ENCODE measurements at regions not wholly inside any gene's neighbourhood (a gene's known extent, or its start where the extent isn't known, plus 50 kb on each side); places are given as distances from the start of the nearest gene placed in this dataset.
"Not testable (repeated sequence)": the region's sequence is repeated elsewhere in the genome, so short reads cannot be mapped to it uniquely, and the experiment has no call there.

DNA sequence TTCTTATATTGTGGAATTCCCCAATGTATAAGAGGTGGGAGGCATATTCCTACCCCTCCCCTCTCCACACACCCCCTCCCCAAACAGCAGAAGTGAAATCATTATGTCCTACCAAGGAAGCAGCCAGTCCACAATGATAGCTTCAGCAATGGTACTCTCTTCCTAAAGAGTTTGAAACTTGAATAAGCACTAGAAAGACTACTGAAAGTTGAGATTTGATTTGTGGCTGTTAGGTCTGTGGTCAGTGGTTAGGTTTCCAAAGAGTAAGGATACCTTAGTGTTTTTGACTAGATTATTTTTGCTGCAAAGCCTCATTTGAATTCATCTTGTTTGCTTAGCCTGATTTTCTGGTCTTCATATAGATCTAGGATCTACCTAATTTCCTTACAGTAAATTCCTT, 242.2 kb downstream of the DKK2 start:
- Histone ChIP-seq H2AFZ (ENCODE audit: insufficient read depth, low read depth, low read length, poor library complexity, severe bottlenecking) (no peak overlapping the region), H3K36me3 (replicated peaks in 1 of 2; ENCODE audit: control extremely low read depth in 1 of 2, control insufficient read depth in 1 of 2, extremely low read depth in 1 of 2, insufficient read depth in 2 of 2, low read length in 1 of 2) (no peaks in the 10 kb centered on the region), H3K9ac (ENCODE audit: low read length) (no peak overlapping the region), H4K20me1 (ENCODE audit: control insufficient read depth, insufficient read depth, low read length, poor library complexity, severe bottlenecking) (no peaks in the 10 kb centered on the region), H3K4me3 (ENCODE audit: control extremely low read depth in 1 of 5, extremely low read depth in 1 of 5, insufficient read depth in 1 of 5, low read depth in 2 of 5, low read length in 4 of 5) (no peak overlapping the region), H3K4me1 (ENCODE audit: control insufficient read depth in 2 of 2, insufficient read depth in 2 of 2, low read length in 2 of 2) (no peaks in the 10 kb centered on the region), H3K27ac (ENCODE audit: low read length in 2 of 2) (no peak overlapping the region), H3K79me2 (ENCODE audit: control insufficient read depth, insufficient read depth, low read length) (no peaks in the 10 kb centered on the region), H3K4me2 (replicated peaks; ENCODE audit: low read depth, low read length, poor library complexity, severe bottlenecking) (no peak overlapping the region), H3K9me3 (ENCODE audit: control extremely low read depth in 1 of 3, control insufficient read depth in 2 of 3, insufficient read depth in 1 of 3, low read length in 2 of 3) (no peaks in the 10 kb centered on the region), H3K27me3 (replicated peaks in 1 of 4; ENCODE audit: control extremely low read depth in 1 of 4, control insufficient read depth in 3 of 4, insufficient read depth in 4 of 4, low read length in 3 of 4) (no peaks in the 10 kb centered on the region)
- Mint-ChIP-seq H3K9me3 (ENCODE audit: insufficient read depth) (no peaks in the 10 kb centered on the region), H3K27ac (no peak overlapping the region), H3K4me3 (no peak overlapping the region), H3K27me3 (no peaks in the 10 kb centered on the region), H3K4me1 (no peaks in the 10 kb centered on the region)
- DNase-seq: no peak
- no peak for ATAC-seq (ENCODE audit: low read depth)
- POLR2A ChIA-PET: no interaction called here
- intact Hi-C loops (cut with micrococcal nuclease): no loop called here
- CTCF ChIA-PET: no interaction called here
- TF ChIP-seq, protein P1, sequence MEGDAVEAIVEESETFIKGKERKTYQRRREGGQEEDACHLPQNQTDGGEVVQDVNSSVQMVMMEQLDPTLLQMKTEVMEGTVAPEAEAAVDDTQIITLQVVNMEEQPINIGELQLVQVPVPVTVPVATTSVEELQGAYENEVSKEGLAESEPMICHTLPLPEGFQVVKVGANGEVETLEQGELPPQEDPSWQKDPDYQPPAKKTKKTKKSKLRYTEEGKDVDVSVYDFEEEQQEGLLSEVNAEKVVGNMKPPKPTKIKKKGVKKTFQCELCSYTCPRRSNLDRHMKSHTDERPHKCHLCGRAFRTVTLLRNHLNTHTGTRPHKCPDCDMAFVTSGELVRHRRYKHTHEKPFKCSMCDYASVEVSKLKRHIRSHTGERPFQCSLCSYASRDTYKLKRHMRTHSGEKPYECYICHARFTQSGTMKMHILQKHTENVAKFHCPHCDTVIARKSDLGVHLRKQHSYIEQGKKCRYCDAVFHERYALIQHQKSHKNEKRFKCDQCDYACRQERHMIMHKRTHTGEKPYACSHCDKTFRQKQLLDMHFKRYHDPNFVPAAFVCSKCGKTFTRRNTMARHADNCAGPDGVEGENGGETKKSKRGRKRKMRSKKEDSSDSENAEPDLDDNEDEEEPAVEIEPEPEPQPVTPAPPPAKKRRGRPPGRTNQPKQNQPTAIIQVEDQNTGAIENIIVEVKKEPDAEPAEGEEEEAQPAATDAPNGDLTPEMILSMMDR (IDR thresholded peaks at IDR 0.05): no peak
- no peak for TF ChIP-seq EZH2 (IDR thresholded peaks at IDR 0.05; ENCODE audit: borderline replicate concordance, insufficient read depth, low read depth, low read length, poor library complexity, severe bottlenecking)

DNA sequence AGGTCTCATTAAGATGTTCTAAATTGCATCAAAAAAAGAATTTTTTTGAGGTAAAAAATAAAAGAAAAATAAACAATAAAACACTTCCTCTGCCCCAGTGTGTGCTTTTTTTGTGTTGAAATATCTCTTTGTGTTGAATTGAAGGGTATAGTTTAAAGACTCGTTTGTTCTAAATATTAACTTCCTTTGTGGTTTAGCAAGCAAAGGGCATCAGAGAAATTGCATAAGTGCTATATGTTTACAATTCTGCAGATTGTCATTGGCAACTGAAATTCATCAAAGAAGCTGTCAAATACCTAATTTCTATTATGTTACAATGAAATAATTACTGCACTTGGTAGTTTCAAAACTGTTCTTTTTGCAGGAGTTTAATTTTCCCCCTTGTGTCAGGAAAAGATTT, 260.5 kb downstream of the DKK2 start:
- no peaks in the 10 kb centered on the region for H3K27me3 ChIP-seq (replicated peaks in 1 of 4; ENCODE audit: control extremely low read depth in 1 of 4, control insufficient read depth in 3 of 4, insufficient read depth in 4 of 4, low read length in 3 of 4)
- no peak overlapping the region for H2AFZ ChIP-seq (ENCODE audit: insufficient read depth, low read depth, low read length, poor library complexity, severe bottlenecking)
- CTCF ChIA-PET: no interaction called here
- H3K4me1 ChIP-seq (ENCODE audit: control insufficient read depth in 2 of 2, insufficient read depth in 2 of 2, low read length in 2 of 2): no peaks in the 10 kb centered on the region
- H3K9ac ChIP-seq (ENCODE audit: low read length): no peak overlapping the region
- POLR2A ChIA-PET: no interaction called here
- ATAC-seq (ENCODE audit: low read depth): no peak
- no peak overlapping the region for H3K4me3 ChIP-seq (ENCODE audit: control extremely low read depth in 1 of 5, extremely low read depth in 1 of 5, insufficient read depth in 1 of 5, low read depth in 2 of 5, low read length in 4 of 5)
- Mint-ChIP-seq H3K27ac (no peak overlapping the region), H3K4me3 (no peak overlapping the region), H3K9me3 (ENCODE audit: insufficient read depth) (no peaks in the 10 kb centered on the region), H3K27me3 (no peaks in the 10 kb centered on the region), H3K4me1 (no peaks in the 10 kb centered on the region)
- TF ChIP-seq EZH2 (IDR thresholded peaks at IDR 0.05; ENCODE audit: borderline replicate concordance, insufficient read depth, low read depth, low read length, poor library complexity, severe bottlenecking): no peak
- TF ChIP-seq, protein P1 (IDR thresholded peaks at IDR 0.05): no peak
- H4K20me1 ChIP-seq (ENCODE audit: control insufficient read depth, insufficient read depth, low read length, poor library complexity, severe bottlenecking): no peaks in the 10 kb centered on the region
- H3K9me3 ChIP-seq (ENCODE audit: control extremely low read depth in 1 of 3, control insufficient read depth in 2 of 3, insufficient read depth in 1 of 3, low read length in 2 of 3): peaks cover 0 to 3% (median 0%) of the 10 kb centered on the region in 3 donors
- intact Hi-C loops (cut with micrococcal nuclease): no loop called here
- no peaks in the 10 kb centered on the region for H3K36me3 ChIP-seq (replicated peaks in 1 of 2; ENCODE audit: control extremely low read depth in 1 of 2, control insufficient read depth in 1 of 2, extremely low read depth in 1 of 2, insufficient read depth in 2 of 2, low read length in 1 of 2)
- no CpG with 5 or more reads among the region's 1 CpG for whole genome bisulfite sequencing (ENCODE audit: insufficient coverage)
- H3K79me2 ChIP-seq (ENCODE audit: control insufficient read depth, insufficient read depth, low read length): no peaks in the 10 kb centered on the region
- no peak overlapping the region for H3K27ac ChIP-seq (ENCODE audit: low read length in 2 of 2)
- DNase-seq: no peak
- H3K4me2 ChIP-seq (replicated peaks; ENCODE audit: low read depth, low read length, poor library complexity, severe bottlenecking): no peak overlapping the region

DNA sequence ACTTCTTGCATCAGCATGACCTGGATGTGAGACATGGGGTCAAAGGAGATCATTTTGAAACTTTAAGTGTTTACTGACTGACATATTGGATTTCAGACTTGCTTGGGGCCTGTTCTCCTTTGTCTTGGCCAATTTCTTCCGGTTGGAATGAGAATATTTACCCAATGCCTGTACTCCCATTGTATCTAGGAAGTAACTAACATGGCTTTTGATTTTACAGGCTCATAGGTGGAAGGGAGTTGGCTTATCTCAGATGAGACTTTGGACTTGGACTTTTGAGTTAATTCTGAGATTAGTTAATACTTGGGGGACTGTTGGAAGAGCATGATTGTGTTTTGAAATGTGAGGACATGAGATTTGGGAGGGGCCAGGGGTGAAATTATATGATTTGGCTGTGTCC, 262.1 kb downstream of the DKK2 start:
- intact Hi-C loops (cut with micrococcal nuclease): not testable (repeated sequence)

More for the DNA sequence above, 262.1 kb downstream of the DKK2 start:
- H3K4me3 ChIP-seq (ENCODE audit: control extremely low read depth in 1 of 5, extremely low read depth in 1 of 5, insufficient read depth in 1 of 5, low read depth in 2 of 5, low read length in 4 of 5); CTCF ChIA-PET; H3K4me1 ChIP-seq (ENCODE audit: control insufficient read depth in 2 of 2, insufficient read depth in 2 of 2, low read length in 2 of 2); H3K9me3 Mint-ChIP-seq (ENCODE audit: insufficient read depth); H3K27ac Mint-ChIP-seq; H3K27me3 ChIP-seq (replicated peaks in 1 of 4; ENCODE audit: control extremely low read depth in 1 of 4, control insufficient read depth in 3 of 4, insufficient read depth in 4 of 4, low read length in 3 of 4); H3K9me3 ChIP-seq (ENCODE audit: control extremely low read depth in 1 of 3, control insufficient read depth in 2 of 3, insufficient read depth in 1 of 3, low read length in 2 of 3); H3K79me2 ChIP-seq (ENCODE audit: control insufficient read depth, insufficient read depth, low read length); H3K4me2 ChIP-seq (replicated peaks; ENCODE audit: low read depth, low read length, poor library complexity, severe bottlenecking); DNase-seq; H3K27ac ChIP-seq (ENCODE audit: low read length in 2 of 2); H3K9ac ChIP-seq (ENCODE audit: low read length); H3K27me3 Mint-ChIP-seq; H2AFZ ChIP-seq (ENCODE audit: insufficient read depth, low read depth, low read length, poor library complexity, severe bottlenecking); H3K4me3 Mint-ChIP-seq; H3K4me1 Mint-ChIP-seq; POLR2A ChIA-PET; H3K36me3 ChIP-seq (replicated peaks in 1 of 2; ENCODE audit: control extremely low read depth in 1 of 2, control insufficient read depth in 1 of 2, extremely low read depth in 1 of 2, insufficient read depth in 2 of 2, low read length in 1 of 2); H4K20me1 ChIP-seq (ENCODE audit: control insufficient read depth, insufficient read depth, low read length, poor library complexity, severe bottlenecking); ATAC-seq (ENCODE audit: low read depth): not testable (repeated sequence)
- WGBS (ENCODE audit: insufficient coverage): 40% methylated on average over 1 of the region's 1 CpG

All from B cell (primary cell).